ENCODE measurements at regions not wholly inside any gene's neighbourhood (a gene's known extent, or its start where the extent isn't known, plus 50 kb on each side); places are given as distances from the start of the nearest gene placed in this dataset.

DNA sequence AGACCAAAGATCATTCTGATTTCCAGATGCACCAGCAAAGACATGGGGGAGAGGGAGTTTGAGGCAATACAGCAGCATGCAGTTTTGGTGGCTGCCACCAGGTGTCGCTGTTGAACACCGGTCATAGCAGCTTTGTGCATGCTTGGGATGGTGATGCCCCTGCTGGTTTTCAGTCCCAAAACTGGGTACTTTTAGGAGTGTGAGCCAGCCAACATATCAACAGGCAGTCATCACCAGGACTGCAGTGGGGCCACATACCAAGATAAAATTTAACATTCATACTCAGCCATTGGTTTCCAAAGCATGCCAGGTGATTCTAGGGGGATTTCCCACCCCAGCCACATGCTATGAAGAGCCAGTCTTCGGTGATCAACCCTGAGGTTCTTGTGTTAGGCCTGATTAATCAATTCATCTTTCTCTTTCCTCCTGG lies 64.2 kb downstream of the PHETA1 start:
- Histone ChIP-seq H4K20me1 (ENCODE audit: control insufficient read depth, insufficient read depth, low read depth, low read length) (no peaks in the 10 kb centered on the region), H3K36me3 (ENCODE audit: control insufficient read depth, low read length) (no peaks in the 10 kb centered on the region), H3K4me1 (ENCODE audit: control insufficient read depth, low read length) (no peaks in the 10 kb centered on the region), H3K27ac (ENCODE audit: low read depth, low read length) (no peak overlapping the region), H3K9me2 (replicated peaks; ENCODE audit: control insufficient read depth, low read length) (no peaks in the 10 kb centered on the region), H3K4me3 (ENCODE audit: low read length) (no peak overlapping the region), H3F3A (ENCODE audit: control insufficient read depth, insufficient read depth) (no peaks in the 10 kb centered on the region), H3K9me3 (ENCODE audit: control insufficient read depth, insufficient read depth, low read length) (peaks cover 33% of the 10 kb centered on the region), H3K27me3 (ENCODE audit: control insufficient read depth, low read length) (no peaks in the 10 kb centered on the region), H3K79me2 (ENCODE audit: control insufficient read depth, low read length) (no peaks in the 10 kb centered on the region), H3K4me2 (ENCODE audit: low read length) (no peak overlapping the region)
- no peak for TF ChIP-seq EZH2phosphoT487 (IDR thresholded peaks at IDR 0.05; ENCODE audit: borderline replicate concordance, low read length)
- TF ChIP-seq, protein P1, sequence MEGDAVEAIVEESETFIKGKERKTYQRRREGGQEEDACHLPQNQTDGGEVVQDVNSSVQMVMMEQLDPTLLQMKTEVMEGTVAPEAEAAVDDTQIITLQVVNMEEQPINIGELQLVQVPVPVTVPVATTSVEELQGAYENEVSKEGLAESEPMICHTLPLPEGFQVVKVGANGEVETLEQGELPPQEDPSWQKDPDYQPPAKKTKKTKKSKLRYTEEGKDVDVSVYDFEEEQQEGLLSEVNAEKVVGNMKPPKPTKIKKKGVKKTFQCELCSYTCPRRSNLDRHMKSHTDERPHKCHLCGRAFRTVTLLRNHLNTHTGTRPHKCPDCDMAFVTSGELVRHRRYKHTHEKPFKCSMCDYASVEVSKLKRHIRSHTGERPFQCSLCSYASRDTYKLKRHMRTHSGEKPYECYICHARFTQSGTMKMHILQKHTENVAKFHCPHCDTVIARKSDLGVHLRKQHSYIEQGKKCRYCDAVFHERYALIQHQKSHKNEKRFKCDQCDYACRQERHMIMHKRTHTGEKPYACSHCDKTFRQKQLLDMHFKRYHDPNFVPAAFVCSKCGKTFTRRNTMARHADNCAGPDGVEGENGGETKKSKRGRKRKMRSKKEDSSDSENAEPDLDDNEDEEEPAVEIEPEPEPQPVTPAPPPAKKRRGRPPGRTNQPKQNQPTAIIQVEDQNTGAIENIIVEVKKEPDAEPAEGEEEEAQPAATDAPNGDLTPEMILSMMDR (IDR thresholded peaks at IDR 0.05; ENCODE audit: low read depth, low read length, poor library complexity, severe bottlenecking), result peak; percentile 99

DNA sequence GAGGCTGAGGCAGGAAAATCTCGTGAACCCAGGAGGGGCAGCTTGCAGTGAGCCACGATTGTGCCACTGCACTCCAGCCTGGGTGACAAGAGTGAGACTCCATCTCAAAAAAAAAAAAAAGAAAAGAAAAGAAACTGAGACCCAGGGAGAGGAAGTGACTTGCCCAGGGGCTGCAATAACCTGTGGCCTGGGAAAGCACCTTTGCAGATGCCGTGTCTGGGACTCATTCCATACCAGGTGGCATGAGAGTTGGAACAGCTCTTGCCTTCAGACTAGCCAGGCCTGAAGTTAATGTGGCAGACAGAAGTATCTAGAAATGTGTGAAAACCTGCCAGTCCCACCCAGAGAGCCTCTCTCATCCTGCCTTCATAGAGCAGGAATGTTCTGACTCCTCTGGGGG lies 65.4 kb downstream of the PHETA1 start:
- TF ChIP-seq EZH2phosphoT487 (IDR thresholded peaks at IDR 0.05; ENCODE audit: borderline replicate concordance, low read length), result no peak
- TF ChIP-seq, protein P1 (IDR thresholded peaks at IDR 0.05; ENCODE audit: low read depth, low read length, poor library complexity, severe bottlenecking), result no peak
- no peak overlapping the region for H3K4me3 ChIP-seq (ENCODE audit: low read length)
- H3K27ac ChIP-seq (ENCODE audit: low read depth, low read length), result no peak overlapping the region
- H3K36me3 ChIP-seq (ENCODE audit: control insufficient read depth, low read length), result no peaks in the 10 kb centered on the region
- H3K79me2 ChIP-seq (ENCODE audit: control insufficient read depth, low read length), result no peaks in the 10 kb centered on the region
- H4K20me1 ChIP-seq (ENCODE audit: control insufficient read depth, insufficient read depth, low read depth, low read length), result no peaks in the 10 kb centered on the region
- no peaks in the 10 kb centered on the region for H3K9me2 ChIP-seq (replicated peaks; ENCODE audit: control insufficient read depth, low read length)
- H3K4me1 ChIP-seq (ENCODE audit: control insufficient read depth, low read length), result no peaks in the 10 kb centered on the region
- no peaks in the 10 kb centered on the region for H3F3A ChIP-seq (ENCODE audit: control insufficient read depth, insufficient read depth)
- H3K9me3 ChIP-seq (ENCODE audit: control insufficient read depth, insufficient read depth, low read length), result peaks cover 33% of the 10 kb centered on the region
- no peaks in the 10 kb centered on the region for H3K27me3 ChIP-seq (ENCODE audit: control insufficient read depth, low read length)
- H3K4me2 ChIP-seq (ENCODE audit: low read length), result no peak overlapping the region

DNA sequence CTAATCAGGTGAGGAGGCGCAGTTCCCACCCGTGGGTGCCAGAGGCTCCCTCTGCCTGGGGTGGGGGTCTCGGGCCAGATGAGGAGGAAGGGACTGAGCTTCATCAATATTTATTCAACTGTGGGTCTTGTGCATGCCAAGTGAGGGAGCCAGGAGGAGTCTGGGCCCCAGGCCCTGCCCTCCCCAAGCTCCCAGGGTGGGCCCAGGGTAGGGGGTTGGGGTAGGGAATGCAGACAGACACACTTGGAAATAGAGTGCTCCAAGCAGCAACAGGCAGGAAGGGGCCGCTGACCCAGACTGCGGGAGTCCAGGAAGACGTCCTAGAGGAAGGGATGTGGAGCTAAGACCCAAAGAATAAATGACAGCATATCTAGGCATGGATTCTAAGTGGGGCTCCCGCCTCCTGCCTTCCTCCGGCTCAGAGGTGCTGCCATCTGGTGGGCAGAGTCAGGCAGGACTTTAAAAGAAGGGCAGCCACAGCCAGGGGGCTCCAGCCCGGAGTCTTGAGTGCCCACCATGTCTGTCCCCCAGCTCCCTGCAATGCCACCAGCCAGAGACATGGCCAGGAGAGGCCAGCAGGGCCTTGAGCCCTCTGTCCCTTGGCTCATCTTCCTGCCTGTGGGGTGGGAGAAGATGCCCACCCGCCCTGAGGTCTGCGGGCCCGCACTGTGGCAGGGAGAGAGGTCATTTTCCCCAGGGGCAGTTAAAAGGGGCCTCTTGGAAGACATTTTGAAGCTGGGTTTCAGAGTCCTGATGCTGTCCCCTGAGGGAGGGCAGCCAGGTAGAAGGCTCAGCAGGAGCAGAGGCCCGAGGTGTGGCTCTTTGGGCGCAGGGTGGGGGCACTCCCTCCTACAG lies 70.1 kb downstream of the PHETA1 start:
- no peak overlapping the region for H3K4me2 ChIP-seq (ENCODE audit: low read length)
- H3K79me2 ChIP-seq (ENCODE audit: control insufficient read depth, low read length), result no peaks in the 10 kb centered on the region
- H4K20me1 ChIP-seq (ENCODE audit: control insufficient read depth, insufficient read depth, low read depth, low read length), result no peaks in the 10 kb centered on the region
- H3K27ac ChIP-seq (ENCODE audit: low read depth, low read length), result no peak overlapping the region
- H3K9me2 ChIP-seq (replicated peaks; ENCODE audit: control insufficient read depth, low read length), result no peaks in the 10 kb centered on the region
- no peaks in the 10 kb centered on the region for H3F3A ChIP-seq (ENCODE audit: control insufficient read depth, insufficient read depth)
- H3K27me3 ChIP-seq (ENCODE audit: control insufficient read depth, low read length), result no peaks in the 10 kb centered on the region
- no peaks in the 10 kb centered on the region for H3K36me3 ChIP-seq (ENCODE audit: control insufficient read depth, low read length)
- no peak overlapping the region for H3K4me3 ChIP-seq (ENCODE audit: low read length)
- TF ChIP-seq EZH2phosphoT487 (IDR thresholded peaks at IDR 0.05; ENCODE audit: borderline replicate concordance, low read length), result no peak
- TF ChIP-seq, protein P1 (IDR thresholded peaks at IDR 0.05; ENCODE audit: low read depth, low read length, poor library complexity, severe bottlenecking), result peak; percentile 93
- H3K9me3 ChIP-seq (ENCODE audit: control insufficient read depth, insufficient read depth, low read length), result peaks cover 3% of the 10 kb centered on the region
- H3K4me1 ChIP-seq (ENCODE audit: control insufficient read depth, low read length), result no peaks in the 10 kb centered on the region
